ENCODE measurements at regions not wholly inside any gene's neighbourhood (a gene's known extent, or its start where the extent isn't known, plus 50 kb on each side); places are given as distances from the start of the nearest gene placed in this dataset.
"Not testable (repeated sequence)": the region's sequence is repeated elsewhere in the genome, so short reads cannot be mapped to it uniquely, and the experiment has no call there.

- DNase-seq: no peak
Measured at GRCh38 chr12:33593753-33594152, 154.1 kb upstream of the SYT10 start.

DNA sequence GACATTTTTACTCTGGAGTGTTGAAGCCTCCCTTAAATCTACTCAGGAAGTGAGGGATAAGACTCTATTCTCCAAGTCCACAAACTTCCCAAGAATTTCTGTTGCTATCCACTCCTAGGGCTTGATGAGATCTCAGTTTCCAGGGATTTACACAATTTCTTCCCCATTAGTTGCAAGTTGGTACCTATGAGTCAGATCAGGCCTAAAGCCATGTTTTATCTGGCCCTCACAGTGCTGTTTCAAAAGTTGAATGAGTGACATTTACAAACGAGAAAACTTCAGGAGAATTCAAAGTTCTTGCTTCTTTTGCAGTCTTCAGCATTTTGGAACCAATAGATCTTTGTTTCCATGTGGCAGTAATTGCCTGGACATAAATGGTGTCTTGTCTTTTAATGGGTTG, 156.4 kb upstream of the SYT10 start:
- no peak for DNase-seq

DNA sequence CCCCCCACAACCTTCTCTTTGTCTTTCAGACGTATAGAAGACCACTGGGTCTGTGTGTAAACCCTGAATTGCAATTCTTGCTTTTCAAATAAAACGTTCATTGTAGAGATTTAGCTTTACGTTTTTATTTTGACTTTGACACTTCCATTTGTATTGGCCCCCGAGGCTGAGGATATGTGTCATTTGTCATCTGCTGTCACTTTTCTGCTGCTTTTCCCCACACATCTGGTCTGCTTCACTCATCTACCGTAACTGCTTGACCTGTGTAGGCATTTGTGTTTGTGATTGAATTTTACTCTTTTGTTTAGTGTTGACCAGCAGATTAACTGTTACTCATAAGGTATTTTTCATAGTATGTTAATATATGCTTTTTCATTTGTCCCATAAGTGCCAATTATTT, 157.2 kb upstream of the SYT10 start:
- no peak for DNase-seq

DNA sequence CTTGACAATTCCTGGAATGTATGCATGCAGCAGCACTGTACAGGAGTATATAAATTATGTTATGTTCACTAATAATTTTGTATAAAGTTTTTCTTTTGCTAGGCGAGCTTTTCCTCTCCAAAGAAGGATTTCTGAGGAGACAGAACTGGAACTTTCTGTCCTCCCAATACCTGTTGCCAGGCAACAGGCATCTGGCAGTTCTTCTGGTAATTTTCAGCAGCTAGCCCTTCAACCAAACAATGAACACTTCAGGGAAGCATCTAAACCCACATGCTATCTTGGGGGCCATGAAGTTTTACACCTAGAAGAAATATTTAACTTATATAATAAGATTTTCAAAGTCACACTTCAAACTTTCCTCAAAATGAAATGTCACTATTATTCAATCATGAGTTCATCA, 162.9 kb upstream of the SYT10 start:
- no peak for DNase-seq

- no peak for DNase-seq
Measured at GRCh38 chr12:33605757-33606156, 166.1 kb upstream of the SYT10 start.

- DNase-seq: no peak
Measured at GRCh38 chr12:33609910-33610309, 170.3 kb upstream of the SYT10 start.

DNA sequence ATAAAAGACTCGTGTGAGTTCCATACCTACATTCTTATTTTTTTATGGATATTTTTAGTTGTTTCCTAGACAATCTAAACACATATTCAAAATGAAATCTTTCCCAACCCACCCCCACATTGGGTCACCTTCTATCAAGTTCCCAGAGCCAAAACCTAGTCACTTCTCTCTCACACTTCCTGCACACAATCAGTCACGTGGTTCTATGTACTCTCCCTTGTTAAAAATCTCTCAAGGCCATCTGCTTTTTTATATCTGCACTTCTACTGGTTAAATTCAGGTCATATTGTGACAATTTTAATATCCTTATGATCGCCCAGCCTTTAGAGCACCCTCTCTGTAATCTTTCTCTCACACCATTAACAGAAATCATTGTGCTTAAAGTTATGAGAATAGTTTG, 175.0 kb upstream of the SYT10 start:
- DNase-seq: no peak

DNA sequence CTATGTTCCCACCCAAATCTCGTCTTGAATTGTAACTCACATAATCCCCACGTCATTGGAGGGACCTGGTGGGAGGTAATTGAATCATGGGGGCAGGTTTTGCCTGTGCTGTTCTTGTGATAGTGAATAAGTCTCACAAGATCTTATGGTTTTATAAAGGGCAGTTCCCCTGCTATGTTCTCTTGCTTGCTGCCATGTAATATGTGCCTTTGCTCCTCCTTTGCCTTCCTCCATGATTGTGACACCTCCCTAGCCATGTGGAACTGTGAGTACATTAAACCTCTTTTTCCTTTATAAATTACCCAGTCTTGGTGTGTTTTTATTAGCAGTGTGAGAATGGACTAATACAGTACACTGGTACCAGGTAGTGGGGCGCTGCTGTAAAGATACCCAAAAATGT, 177.6 kb upstream of the SYT10 start:
- no peak for DNase-seq

DNA sequence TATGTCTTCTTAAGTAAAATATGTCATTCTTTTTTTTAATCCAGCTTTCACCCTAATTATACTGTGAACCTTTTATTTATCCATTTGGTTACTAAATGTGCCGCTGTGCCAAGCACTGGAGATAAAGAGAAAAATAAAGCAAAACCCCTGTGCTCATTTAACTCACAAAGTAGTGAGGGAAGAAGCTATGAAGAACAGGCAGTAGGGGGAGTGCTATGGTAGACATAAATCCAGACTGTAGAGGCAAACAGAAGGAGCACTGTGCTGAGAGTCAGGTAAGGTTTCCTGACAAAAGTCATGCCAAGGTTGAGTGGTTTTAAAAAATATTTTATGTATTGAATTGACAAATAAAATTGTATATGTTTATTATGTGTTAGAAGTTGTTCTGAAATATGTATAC, 188.5 kb upstream of the SYT10 start:
- DNase-seq: no peak

- DNase-seq: peak; percentile 24
Measured at GRCh38 chr12:33634544-33634943, 194.9 kb upstream of the SYT10 start.

GRCh38 chr12:33636930-33637329, 197.3 kb upstream of the SYT10 start:
- DNase-seq: not testable (repeated sequence)

GRCh38 chr12:33639975-33640374, 200.4 kb upstream of the SYT10 start:
- DNase-seq: no peak

DNA sequence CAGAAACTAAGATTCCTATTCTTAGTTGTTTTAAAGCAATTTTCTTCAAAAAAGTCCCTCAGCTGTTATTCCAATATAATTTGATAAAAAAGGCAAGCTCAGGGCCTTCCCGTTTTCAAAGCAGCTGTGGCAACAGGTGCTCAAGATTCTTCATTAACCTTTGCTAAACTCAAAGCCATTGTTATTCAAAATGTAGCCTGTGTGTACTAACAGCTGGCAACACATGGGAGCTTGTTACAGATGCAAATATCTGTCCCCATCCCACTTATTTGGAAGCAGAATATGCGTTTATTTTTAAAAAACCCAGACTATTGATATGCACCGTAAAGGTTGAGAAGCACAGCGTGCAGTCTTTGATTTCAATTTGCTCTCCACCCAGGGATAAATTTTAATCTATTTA, 210.4 kb upstream of the SYT10 start:
- no peak for DNase-seq

DNA sequence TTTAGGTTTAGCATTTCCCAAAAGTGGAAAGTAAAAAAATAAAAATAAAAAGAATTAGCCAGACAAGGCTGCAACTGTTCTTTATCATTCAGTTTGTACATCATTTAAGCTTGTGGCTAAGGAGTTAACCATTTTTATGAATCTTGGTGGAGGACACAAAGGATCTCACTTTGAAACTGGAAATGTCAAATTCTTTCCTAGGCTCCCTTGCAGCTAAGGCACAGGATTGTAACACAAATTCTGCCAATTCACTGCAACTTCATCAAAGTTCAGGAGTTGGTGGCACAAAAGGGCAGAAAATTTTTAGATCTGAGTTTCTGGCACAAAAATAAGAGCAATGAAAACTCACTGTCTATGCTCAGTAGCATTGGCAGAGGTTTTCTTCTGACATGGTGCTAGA, 211.2 kb upstream of the SYT10 start:
- DNase-seq: no peak

DNA sequence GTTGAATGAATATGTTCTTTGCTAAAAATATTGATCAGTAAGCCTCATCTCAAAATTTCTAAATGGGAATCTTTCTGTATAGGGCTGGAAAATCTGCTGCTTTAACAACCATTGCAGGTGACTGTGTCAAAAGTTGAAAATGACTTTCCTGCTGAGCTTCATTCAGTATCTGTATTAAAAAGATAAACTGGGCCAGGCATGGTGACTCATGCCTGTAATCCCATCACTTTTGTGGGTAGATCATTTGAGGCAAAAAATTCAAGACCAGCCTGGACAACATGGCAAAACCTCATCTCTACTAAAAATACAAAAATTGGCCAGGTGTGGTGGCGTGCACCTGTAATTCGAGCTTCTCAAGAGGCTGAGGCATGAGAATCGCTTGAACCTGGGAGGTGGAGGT, 213.7 kb upstream of the SYT10 start:
- DNase-seq: no peak

GRCh38 chr12:33654313-33654712, 214.7 kb upstream of the SYT10 start:
- DNase-seq: no peak

GRCh38 chr12:33663000-33663654, 223.5 kb upstream of the SYT10 start:
- DNase-seq: no peak

DNA sequence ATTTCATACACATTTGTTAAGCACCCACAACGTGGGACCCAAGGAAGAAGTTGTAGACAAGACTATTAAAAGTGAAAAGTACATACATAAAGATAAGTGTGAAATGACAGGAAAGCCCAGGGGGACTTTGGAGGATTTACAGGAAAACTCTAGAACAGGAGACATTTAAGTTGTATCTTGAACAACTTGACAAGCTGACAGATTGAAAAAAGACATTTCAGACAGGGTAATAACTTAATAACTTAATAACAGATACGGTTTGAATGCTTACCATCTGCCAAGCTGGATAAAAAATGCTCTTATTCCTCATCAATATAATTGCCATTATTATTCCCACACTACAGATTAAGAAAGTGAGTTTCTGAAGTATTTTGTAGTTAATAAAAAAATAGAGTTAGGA, 229.7 kb upstream of the SYT10 start:
- no peak for DNase-seq

DNA sequence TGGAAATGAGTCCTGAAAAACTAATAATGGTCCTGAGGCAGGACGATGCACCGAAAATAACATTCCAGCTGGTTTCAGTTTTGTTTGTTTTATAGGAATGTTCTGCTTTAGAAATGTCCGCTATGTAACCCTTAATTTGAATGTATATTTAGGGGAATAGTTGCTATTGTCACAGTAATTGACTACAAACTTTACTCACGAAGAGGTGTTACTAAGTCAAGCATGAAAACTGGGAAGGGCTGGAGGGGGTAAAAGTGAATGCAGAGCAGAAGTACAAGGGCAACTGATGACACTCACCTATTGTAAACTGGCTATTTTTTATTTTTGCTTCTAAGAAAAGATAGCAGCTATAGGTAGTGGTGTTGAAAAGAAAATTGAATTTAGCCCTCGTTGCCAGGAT, 230.7 kb upstream of the SYT10 start:
- DNase-seq: no peak

- DNase-seq: no peak
Measured at GRCh38 chr12:33671676-33672075, 232.1 kb upstream of the SYT10 start.

DNA sequence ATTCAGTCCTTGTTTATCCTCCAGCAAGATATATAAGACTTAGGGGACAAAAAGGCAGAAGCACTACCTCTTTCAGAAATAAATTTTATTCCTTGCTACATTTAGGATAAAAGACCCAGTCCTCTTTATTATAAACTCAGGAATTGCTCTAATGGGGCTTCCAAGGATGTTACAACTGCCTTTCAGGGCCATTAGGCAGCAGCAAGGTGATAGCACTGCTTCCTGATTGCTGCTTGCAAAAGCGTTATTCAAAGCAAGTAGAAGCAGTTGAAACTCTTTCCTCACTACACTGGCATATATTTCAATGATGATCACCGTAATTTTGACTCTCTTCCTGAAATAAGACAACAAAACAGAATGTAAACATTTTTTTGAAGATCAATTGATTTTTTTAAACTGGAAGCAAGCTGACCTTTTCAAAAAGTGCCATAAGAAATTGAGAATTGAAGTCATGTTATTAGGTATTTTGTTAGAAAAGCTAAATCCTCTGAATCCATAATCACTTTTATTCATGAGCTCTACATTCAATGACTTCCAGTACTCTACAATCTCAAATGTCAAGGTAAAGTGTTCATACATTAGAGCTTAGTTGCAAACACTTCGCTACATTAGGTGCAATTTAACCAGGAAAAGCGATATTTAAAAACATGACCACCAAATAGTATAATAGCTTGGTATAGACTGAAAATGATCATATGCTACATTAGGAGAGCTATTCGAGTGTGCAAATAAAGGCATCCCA, 233.4 kb upstream of the SYT10 start:
- no peak for DNase-seq

DNA sequence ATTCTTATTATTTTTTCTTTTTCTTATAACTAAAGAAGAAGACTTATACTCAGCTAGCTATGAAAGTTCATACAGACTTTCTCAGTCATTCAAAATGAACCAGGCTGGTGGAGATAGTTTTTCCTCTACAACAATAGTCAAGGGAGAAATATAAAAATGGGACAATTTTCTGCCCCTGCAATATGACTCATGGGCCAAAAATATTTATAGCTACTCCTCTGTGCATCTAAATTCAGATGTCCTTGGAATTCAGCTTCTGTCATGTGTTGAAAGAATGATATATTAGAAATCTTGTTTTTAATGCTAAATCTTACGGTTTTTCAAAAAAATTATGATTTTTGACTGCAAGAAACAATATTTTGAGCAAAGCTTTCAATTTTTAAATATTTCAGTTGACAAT, 237.2 kb upstream of the SYT10 start:
- no peak for DNase-seq

DNA sequence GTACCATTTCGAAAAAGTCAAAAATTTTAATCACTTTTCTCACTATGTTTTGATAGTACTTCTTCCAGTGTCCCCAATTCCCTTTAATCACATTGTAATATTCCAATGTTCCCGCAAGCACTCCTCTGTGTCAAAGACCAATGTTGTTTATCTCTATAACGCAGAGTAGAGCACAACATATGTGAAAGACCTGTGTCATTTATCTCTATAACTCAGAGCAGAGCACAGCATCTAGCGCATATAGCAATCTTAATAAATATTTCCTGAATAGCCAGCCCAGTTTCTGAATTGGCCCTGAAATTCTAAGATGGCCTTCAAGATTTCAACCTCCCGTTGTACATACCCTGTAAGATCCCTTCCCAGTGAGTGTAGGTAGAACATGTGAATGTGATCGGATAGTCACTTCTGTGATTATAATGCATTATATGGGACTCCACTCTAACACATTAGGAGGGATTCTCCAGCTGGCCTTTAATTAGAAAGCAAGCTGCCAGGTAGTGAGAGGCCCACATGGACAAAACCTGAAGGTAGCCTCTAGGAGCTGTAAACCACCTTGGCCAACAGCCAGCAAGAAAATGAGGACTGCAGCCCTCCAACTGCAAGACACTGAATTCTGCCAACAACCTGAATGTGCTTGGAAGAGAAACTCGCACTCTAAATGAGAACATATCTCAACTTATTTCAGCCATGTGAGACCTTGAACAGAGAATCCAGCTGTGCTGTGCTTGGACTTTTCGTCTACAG, 238.8 kb upstream of the SYT10 start:
- no peak for DNase-seq

GRCh38 chr12:33690562-33690961, 250.9 kb upstream of the SYT10 start:
- DNase-seq: no peak

Data from GDM1 (cell line).